ENCODE measurements at regions not wholly inside any gene's neighbourhood (a gene's known extent, or its start where the extent isn't known, plus 50 kb on each side); places are given as distances from the start of the nearest gene placed in this dataset.

DNA sequence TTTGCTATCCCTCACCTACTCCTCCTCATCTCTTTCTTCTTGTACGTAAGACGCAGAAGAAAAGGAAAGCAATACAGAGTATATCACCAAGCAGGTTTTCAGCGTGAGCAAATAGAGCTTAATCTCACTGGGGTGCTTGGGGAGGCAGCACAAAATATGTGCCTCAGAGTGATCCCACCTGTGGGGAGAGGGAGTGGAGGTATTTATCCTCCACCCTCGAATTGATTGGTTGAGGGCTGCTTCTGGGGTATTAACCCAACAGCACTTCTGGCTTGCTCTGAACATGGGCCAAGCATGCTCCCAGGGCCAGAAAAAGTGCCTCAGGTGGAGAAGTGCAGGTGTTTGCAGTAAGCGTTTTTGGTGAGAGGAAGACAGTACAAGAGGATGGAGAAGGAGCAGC, 78.5 kb upstream of the EYA2 start:
- TF ChIP-seq POLR2A (IDR thresholded peaks at IDR 0.05) (no peak), POLR2AphosphoS5 (IDR thresholded peaks at IDR 0.05) (no peak), EP300 (IDR thresholded peaks at IDR 0.05) (no peak)
- TF ChIP-seq, protein P1, sequence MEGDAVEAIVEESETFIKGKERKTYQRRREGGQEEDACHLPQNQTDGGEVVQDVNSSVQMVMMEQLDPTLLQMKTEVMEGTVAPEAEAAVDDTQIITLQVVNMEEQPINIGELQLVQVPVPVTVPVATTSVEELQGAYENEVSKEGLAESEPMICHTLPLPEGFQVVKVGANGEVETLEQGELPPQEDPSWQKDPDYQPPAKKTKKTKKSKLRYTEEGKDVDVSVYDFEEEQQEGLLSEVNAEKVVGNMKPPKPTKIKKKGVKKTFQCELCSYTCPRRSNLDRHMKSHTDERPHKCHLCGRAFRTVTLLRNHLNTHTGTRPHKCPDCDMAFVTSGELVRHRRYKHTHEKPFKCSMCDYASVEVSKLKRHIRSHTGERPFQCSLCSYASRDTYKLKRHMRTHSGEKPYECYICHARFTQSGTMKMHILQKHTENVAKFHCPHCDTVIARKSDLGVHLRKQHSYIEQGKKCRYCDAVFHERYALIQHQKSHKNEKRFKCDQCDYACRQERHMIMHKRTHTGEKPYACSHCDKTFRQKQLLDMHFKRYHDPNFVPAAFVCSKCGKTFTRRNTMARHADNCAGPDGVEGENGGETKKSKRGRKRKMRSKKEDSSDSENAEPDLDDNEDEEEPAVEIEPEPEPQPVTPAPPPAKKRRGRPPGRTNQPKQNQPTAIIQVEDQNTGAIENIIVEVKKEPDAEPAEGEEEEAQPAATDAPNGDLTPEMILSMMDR (IDR thresholded peaks at IDR 0.05): no peak
